ENCODE measurements at regions not wholly inside any gene's neighbourhood (a gene's known extent, or its start where the extent isn't known, plus 50 kb on each side); places are given as distances from the start of the nearest gene placed in this dataset.

GRCh38 chr2:175732531-175732930, 269.5 kb downstream of the LNPK start:
- TF ChIP-seq FOXA1 (IDR thresholded peaks at IDR 0.05) (no peak), HDGF (IDR thresholded peaks at IDR 0.05; ENCODE audit: borderline replicate concordance) (no peak), FOXM1 (IDR thresholded peaks at IDR 0.05; ENCODE audit: borderline replicate concordance) (no peak), LEF1 (IDR thresholded peaks at IDR 0.05; ENCODE audit: borderline replicate concordance) (no peak), ARNT (IDR thresholded peaks at IDR 0.05) (no peak)
